ENCODE measurements at regions not wholly inside any gene's neighbourhood (a gene's known extent, or its start where the extent isn't known, plus 50 kb on each side); places are given as distances from the start of the nearest gene placed in this dataset.

- Histone ChIP-seq H3K4me2 (ENCODE audit: low read depth, low read length, poor library complexity, severe bottlenecking) (no peak overlapping the region), H3K9me3 (ENCODE audit: insufficient read depth, low read length) (no peaks in the 10 kb centered on the region), H3K9ac (ENCODE audit: low read length) (no peak overlapping the region), H3K4me3 (ENCODE audit: insufficient read depth, low read length, poor library complexity, severe bottlenecking) (no peak overlapping the region), H2AFZ (ENCODE audit: low read depth, low read length, severe bottlenecking) (no peak overlapping the region), H3K27ac (ENCODE audit: low read depth, low read length) (no peak overlapping the region), H3K27me3 (ENCODE audit: low read length) (no peaks in the 10 kb centered on the region), H3F3A (ENCODE audit: insufficient read depth) (no peaks in the 10 kb centered on the region), H3K79me2 (ENCODE audit: insufficient read depth, low read length) (no peaks in the 10 kb centered on the region), H3K36me3 (ENCODE audit: low read length) (no peaks in the 10 kb centered on the region), H3K9me2 (replicated peaks; ENCODE audit: insufficient read depth, low read length) (no peaks in the 10 kb centered on the region), H4K20me1 (ENCODE audit: low read depth, low read length) (no peaks in the 10 kb centered on the region)
- TF ChIP-seq EZH2phosphoT487 (conservative IDR thresholded peaks at IDR 0.05; ENCODE audit: low read length) (no peak), CTCF (IDR thresholded peaks at IDR 0.05; ENCODE audit: insufficient read depth, low read length, poor library complexity, severe bottlenecking) (no peak)
These were observed 192.7 kb downstream of the C11orf91 start for GRCh38 chr11:33507967-33508366.

- Histone ChIP-seq H4K20me1 (ENCODE audit: low read depth, low read length) (no peaks in the 10 kb centered on the region), H3K4me3 (ENCODE audit: insufficient read depth, low read length, poor library complexity, severe bottlenecking) (no peak overlapping the region), H3K9me3 (ENCODE audit: insufficient read depth, low read length) (no peaks in the 10 kb centered on the region), H3K79me2 (ENCODE audit: insufficient read depth, low read length) (no peaks in the 10 kb centered on the region), H3K4me2 (ENCODE audit: low read depth, low read length, poor library complexity, severe bottlenecking) (no peak overlapping the region), H3K9ac (ENCODE audit: low read length) (no peak overlapping the region), H3K9me2 (replicated peaks; ENCODE audit: insufficient read depth, low read length) (no peaks in the 10 kb centered on the region), H3K27ac (ENCODE audit: low read depth, low read length) (no peak overlapping the region), H2AFZ (ENCODE audit: low read depth, low read length, severe bottlenecking) (no peak overlapping the region), H3K36me3 (ENCODE audit: low read length) (no peaks in the 10 kb centered on the region), H3K27me3 (ENCODE audit: low read length) (no peaks in the 10 kb centered on the region), H3F3A (ENCODE audit: insufficient read depth) (no peaks in the 10 kb centered on the region)
- TF ChIP-seq EZH2phosphoT487 (conservative IDR thresholded peaks at IDR 0.05; ENCODE audit: low read length): no peak
- TF ChIP-seq CTCF (IDR thresholded peaks at IDR 0.05; ENCODE audit: insufficient read depth, low read length, poor library complexity, severe bottlenecking): no peak
These were observed 193.3 kb downstream of the C11orf91 start for GRCh38 chr11:33507356-33507755.

- Histone ChIP-seq H3K27ac (ENCODE audit: low read depth, low read length) (no peak overlapping the region), H3K27me3 (ENCODE audit: low read length) (no peaks in the 10 kb centered on the region), H2AFZ (ENCODE audit: low read depth, low read length, severe bottlenecking) (no peak overlapping the region), H3K4me3 (ENCODE audit: insufficient read depth, low read length, poor library complexity, severe bottlenecking) (no peak overlapping the region), H3K4me2 (ENCODE audit: low read depth, low read length, poor library complexity, severe bottlenecking) (no peak overlapping the region), H3K9me3 (ENCODE audit: insufficient read depth, low read length) (no peaks in the 10 kb centered on the region), H4K20me1 (ENCODE audit: low read depth, low read length) (no peaks in the 10 kb centered on the region), H3K36me3 (ENCODE audit: low read length) (no peaks in the 10 kb centered on the region), H3K9me2 (replicated peaks; ENCODE audit: insufficient read depth, low read length) (no peaks in the 10 kb centered on the region), H3F3A (ENCODE audit: insufficient read depth) (no peaks in the 10 kb centered on the region), H3K9ac (ENCODE audit: low read length) (no peak overlapping the region), H3K79me2 (ENCODE audit: insufficient read depth, low read length) (no peaks in the 10 kb centered on the region)
- TF ChIP-seq CTCF (IDR thresholded peaks at IDR 0.05; ENCODE audit: insufficient read depth, low read length, poor library complexity, severe bottlenecking) (no peak), EZH2phosphoT487 (conservative IDR thresholded peaks at IDR 0.05; ENCODE audit: low read length) (no peak)
These were observed 195.5 kb downstream of the C11orf91 start for GRCh38 chr11:33505093-33505492.
